Esophagus muscularis mucosa (tissue), 2 donors: ENCODE measurements at regions not wholly inside any gene's neighbourhood (a gene's known extent, or its start where the extent isn't known, plus 50 kb on each side); places are given as distances from the start of the nearest gene placed in this dataset.

Source experiments
- EP300 ChIP-seq: sonication (generic); formaldehyde crosslinking; IDR thresholded peaks from one replicate; pipeline ENCODE4 v1.6.1; 2017; ENCODE audit warnings: antibody characterized with exemption
- POLR2A ChIP-seq: fragments of 450-650 bp; IDR thresholded peaks from one replicate; pipeline ENCODE4 v1.6.1; 2017; ENCODE audit warnings: antibody characterized with exemption, moderate library complexity, mild to moderate bottlenecking, low read depth

DNA sequence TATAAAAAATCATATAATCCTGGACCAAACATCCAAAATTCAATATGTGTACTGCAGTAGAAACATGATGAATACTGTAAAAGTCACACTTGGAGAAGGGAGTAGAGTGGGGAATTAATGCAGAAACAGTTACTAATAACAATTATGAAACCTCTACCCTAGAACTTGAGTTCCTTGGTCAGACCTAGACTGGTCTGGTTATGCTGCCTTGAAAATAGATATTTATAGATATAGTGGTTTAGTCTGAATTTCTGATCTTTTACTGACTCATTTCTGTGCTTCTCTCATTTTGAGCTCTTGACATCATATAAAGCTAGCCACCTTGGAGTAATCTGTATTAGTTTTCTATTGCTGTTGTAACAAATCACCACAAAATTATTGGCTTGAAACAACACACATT, 808.7 kb upstream of the CDH10 start:
- no peak for TF ChIP-seq POLR2A
- no peak for TF ChIP-seq EP300
